ENCODE measurements at regions not wholly inside any gene's neighbourhood (a gene's known extent, or its start where the extent isn't known, plus 50 kb on each side); places are given as distances from the start of the nearest gene placed in this dataset.

DNA sequence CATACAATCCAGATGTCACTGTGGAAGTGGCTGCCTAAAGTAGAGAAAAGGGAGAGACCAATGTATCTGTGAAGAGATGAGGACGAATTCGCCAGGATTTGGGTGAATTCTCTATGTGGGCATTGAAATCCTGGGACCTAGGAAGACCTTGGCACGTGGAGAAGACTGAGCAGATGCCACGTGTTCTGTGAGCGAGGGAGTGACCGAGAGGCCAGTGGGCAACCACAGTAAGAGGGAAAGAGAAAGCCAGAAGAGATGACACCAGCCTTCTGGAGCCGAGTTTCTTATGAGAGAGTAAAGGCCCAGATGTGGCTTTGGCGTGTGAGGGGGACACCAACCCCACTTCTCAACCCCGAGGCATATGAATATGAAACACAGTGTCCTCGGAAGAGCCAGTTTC lies 228.1 kb downstream of the BUD13 start:
- TF ChIP-seq, protein P1, sequence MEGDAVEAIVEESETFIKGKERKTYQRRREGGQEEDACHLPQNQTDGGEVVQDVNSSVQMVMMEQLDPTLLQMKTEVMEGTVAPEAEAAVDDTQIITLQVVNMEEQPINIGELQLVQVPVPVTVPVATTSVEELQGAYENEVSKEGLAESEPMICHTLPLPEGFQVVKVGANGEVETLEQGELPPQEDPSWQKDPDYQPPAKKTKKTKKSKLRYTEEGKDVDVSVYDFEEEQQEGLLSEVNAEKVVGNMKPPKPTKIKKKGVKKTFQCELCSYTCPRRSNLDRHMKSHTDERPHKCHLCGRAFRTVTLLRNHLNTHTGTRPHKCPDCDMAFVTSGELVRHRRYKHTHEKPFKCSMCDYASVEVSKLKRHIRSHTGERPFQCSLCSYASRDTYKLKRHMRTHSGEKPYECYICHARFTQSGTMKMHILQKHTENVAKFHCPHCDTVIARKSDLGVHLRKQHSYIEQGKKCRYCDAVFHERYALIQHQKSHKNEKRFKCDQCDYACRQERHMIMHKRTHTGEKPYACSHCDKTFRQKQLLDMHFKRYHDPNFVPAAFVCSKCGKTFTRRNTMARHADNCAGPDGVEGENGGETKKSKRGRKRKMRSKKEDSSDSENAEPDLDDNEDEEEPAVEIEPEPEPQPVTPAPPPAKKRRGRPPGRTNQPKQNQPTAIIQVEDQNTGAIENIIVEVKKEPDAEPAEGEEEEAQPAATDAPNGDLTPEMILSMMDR (IDR thresholded peaks at IDR 0.05; ENCODE audit: control insufficient read depth, insufficient read depth, low read depth, low read length, missing control alignments), result no peak
- H3K4me3 ChIP-seq (ENCODE audit: control insufficient read depth, low read depth, low read length), result no peak overlapping the region
- DNase-seq (ENCODE audit: low read depth), result no peak

DNA sequence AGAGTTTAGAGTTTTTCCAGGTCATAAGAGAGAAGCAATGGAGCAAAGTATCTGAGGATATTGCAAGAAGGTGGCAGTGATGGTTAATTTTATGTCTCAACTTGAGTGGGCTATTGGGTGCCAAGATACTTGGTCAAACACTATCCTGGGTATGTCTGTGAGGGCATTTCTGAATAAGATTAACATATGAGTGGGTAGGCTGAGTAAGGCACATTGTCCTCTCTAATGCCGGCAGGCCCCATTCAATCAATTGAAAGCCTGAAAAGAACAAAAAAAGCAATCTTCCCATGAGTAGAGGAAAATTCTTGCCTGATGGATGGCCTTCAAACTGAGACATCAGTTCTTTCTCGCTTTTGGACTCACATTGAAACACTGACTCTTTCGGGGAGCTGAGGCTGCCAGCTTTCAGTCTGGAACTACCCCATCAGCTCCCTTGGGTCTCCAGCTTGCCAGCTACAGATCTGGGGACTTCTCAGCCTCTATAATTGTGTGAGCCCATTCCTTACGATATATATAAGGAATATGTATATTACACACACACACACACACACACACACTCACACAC lies 228.8 kb downstream of the BUD13 start:
- H3K4me3 ChIP-seq (ENCODE audit: control insufficient read depth, low read depth, low read length), result no peak overlapping the region
- DNase-seq (ENCODE audit: low read depth), result no peak
- TF ChIP-seq, protein P1 (IDR thresholded peaks at IDR 0.05; ENCODE audit: control insufficient read depth, insufficient read depth, low read depth, low read length, missing control alignments), result no peak

DNA sequence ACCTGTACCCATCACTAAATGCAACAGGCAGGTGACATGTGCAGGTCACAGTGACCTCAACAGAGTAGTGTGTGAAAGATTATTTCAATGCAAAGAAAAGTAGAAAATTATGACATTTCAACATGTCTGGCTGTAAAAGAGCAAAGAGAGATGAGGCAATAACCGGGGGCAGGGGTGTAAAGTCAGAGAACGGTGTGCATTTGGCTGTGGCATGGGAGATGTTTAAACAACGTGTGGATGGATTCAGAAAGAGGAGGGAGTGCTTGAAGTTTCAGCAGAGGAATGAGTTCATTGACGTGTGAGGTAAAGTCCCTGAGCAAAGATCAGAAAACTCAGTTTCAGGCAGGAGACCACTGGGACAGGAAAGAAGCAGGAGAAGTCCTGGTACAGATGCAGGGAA lies 229.7 kb downstream of the BUD13 start:
- no peak for DNase-seq (ENCODE audit: low read depth)
- TF ChIP-seq, protein P1 (IDR thresholded peaks at IDR 0.05; ENCODE audit: control insufficient read depth, insufficient read depth, low read depth, low read length, missing control alignments), result no peak
- no peak overlapping the region for H3K4me3 ChIP-seq (ENCODE audit: control insufficient read depth, low read depth, low read length)

DNA sequence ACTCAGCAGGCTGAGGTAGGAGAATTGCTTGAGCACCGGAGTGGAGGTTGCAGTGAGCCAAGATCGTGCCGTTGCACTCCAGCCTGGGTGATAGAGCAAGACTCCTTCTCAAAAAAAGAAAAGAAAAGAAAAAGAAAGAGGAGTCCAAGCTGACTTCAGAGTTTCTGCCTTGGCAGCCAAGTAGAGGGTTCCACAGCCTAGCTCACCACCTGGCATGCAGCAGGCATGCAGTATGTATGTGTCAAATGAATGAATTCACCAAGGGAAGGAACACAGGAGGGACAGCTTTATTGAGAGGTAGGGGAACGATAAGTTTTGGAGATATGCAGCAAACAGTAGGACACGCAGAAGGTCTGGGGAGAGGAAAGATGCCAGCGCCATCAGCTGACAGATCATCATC lies 230.4 kb downstream of the BUD13 start:
- H3K4me3 ChIP-seq (ENCODE audit: control insufficient read depth, low read depth, low read length), result no peak overlapping the region
- DNase-seq (ENCODE audit: low read depth), result no peak
- TF ChIP-seq, protein P1 (IDR thresholded peaks at IDR 0.05; ENCODE audit: control insufficient read depth, insufficient read depth, low read depth, low read length, missing control alignments), result no peak

DNA sequence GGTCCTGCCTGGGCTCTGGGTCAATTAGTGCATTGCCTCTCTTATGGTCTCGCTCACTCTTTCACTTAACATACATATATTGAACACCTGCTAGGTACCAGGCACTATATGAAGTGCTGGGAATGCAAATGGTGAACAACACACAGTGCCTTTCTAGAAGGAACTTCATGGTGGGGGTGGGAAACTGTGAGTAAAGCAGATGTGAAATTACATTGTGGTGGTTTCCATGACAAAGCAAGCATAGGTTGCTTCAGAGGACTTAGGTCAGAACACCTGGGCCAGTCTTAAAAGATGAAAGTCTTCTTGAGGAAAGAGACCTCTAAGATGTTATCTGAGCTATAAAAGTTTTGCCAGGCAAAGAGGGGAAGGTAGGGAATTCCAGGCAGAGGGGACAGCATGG lies 231.3 kb downstream of the BUD13 start:
- no peak overlapping the region for H3K4me3 ChIP-seq (ENCODE audit: control insufficient read depth, low read depth, low read length)
- TF ChIP-seq, protein P1 (IDR thresholded peaks at IDR 0.05; ENCODE audit: control insufficient read depth, insufficient read depth, low read depth, low read length, missing control alignments), result no peak
- no peak for DNase-seq (ENCODE audit: low read depth)

DNA sequence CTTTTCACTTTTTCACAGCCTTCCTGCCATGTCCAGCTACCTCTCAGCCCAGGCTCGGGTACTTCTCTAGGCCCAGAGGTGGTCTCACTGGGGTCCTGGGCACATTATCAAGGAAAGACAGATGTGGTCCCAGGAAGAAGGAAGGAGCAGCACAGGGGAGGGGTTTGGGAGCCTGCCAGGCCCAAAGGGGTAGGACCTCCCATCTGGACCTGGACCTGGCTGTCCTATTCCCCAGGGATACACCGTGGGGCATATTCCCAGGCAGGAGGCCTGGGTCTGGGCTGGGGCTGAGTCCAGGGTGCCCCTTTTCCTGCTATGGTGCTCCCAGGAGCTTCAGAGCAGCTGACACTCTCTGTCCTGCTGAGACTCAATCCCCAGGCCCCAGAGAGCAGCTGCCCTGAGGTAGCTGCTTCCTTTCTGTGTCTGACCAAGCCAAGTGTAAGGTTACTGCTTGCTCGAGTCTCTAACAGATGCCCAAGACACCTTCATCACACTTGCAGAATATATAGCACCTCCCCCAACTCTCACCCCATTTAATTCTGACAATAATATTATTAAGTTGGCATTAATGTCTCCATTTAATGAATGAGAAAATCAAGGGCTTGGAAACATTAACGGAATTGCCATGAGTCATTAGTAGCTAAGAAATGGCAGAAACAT lies 232.0 kb downstream of the BUD13 start:
- no peak for DNase-seq (ENCODE audit: low read depth)
- H3K4me3 ChIP-seq (ENCODE audit: control insufficient read depth, low read depth, low read length), result no peak overlapping the region
- TF ChIP-seq, protein P1 (IDR thresholded peaks at IDR 0.05; ENCODE audit: control insufficient read depth, insufficient read depth, low read depth, low read length, missing control alignments), result no peak

All from AG09309 (cell line).